SU-DHL-6 (cell line): ENCODE measurements at regions not wholly inside any gene's neighbourhood (a gene's known extent, or its start where the extent isn't known, plus 50 kb on each side); places are given as distances from the start of the nearest gene placed in this dataset.

Source experiments
- EZH2phosphoT487 ChIP-seq: fragments of 200-600 bp; sonication (generic), shearing (Covaris generic); conservative IDR thresholded peaks from 2 replicates; pipeline ENCODE4 v1.6.1; 2018; ENCODE audit warnings: mild to moderate bottlenecking, antibody characterized with exemption, low read length, moderate library complexity, mixed read lengths
- TF ChIP-seq, protein P1 (sequence below): fragments of 200-600 bp; sonication (generic); IDR thresholded peaks from one replicate; pipeline ENCODE4 v1.5.1; 2017; ENCODE audit warnings: antibody characterized with exemption, mild to moderate bottlenecking, low read length, moderate library complexity; ENCODE audit not compliant: insufficient read depth, poor library complexity, severe bottlenecking

DNA sequence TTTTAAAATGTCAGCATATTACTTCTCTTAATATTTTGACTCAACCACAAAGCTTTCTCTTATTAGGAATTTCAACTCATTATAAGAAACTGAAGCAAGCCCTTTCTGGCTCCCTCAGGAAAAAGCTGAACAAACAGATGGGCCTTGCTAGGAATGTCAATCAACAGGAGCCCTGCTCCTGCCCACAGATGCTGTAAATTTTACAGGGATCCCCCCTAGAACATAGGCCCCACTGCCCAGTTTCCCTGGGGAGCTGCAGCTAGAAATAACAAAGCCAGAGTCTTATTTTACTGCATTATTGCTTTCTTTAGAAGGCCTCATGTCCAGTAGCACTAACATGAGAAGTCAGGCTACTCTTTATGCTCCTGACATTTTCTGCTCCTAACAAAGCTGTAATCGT lies 103.8 kb downstream of the PCSK1 start:
- TF ChIP-seq, protein P1, sequence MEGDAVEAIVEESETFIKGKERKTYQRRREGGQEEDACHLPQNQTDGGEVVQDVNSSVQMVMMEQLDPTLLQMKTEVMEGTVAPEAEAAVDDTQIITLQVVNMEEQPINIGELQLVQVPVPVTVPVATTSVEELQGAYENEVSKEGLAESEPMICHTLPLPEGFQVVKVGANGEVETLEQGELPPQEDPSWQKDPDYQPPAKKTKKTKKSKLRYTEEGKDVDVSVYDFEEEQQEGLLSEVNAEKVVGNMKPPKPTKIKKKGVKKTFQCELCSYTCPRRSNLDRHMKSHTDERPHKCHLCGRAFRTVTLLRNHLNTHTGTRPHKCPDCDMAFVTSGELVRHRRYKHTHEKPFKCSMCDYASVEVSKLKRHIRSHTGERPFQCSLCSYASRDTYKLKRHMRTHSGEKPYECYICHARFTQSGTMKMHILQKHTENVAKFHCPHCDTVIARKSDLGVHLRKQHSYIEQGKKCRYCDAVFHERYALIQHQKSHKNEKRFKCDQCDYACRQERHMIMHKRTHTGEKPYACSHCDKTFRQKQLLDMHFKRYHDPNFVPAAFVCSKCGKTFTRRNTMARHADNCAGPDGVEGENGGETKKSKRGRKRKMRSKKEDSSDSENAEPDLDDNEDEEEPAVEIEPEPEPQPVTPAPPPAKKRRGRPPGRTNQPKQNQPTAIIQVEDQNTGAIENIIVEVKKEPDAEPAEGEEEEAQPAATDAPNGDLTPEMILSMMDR: no peak
- no peak for TF ChIP-seq EZH2phosphoT487
